ENCODE measurements at regions not wholly inside any gene's neighbourhood (a gene's known extent, or its start where the extent isn't known, plus 50 kb on each side); places are given as distances from the start of the nearest gene placed in this dataset.
"Not testable (repeated sequence)": the region's sequence is repeated elsewhere in the genome, so short reads cannot be mapped to it uniquely, and the experiment has no call there.

DNA sequence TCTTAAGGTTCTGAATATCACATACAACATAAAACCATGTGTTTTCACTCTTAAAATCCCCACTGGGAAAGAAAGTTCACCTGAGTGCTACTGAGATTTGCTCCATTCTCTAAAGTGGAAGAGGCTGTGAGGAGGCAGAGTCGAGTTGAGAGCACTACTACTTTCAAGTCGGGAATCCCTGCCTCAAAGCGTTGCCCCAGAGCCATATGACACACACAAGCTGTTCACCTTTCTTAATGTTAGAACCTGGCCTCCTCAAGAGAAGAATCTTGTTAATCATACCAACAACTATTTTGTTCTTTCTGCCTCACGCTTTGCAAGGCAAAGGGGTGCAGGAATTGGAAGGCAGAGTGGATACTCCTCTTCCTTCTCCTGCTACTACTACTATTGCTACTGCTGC lies 149.7 kb upstream of the DAAM1 start:
- no peak for DNase-seq (ENCODE audit: low read depth)
- no peak overlapping the region for H3K4me3 ChIP-seq (ENCODE audit: low read length)
- TF ChIP-seq, protein P1, sequence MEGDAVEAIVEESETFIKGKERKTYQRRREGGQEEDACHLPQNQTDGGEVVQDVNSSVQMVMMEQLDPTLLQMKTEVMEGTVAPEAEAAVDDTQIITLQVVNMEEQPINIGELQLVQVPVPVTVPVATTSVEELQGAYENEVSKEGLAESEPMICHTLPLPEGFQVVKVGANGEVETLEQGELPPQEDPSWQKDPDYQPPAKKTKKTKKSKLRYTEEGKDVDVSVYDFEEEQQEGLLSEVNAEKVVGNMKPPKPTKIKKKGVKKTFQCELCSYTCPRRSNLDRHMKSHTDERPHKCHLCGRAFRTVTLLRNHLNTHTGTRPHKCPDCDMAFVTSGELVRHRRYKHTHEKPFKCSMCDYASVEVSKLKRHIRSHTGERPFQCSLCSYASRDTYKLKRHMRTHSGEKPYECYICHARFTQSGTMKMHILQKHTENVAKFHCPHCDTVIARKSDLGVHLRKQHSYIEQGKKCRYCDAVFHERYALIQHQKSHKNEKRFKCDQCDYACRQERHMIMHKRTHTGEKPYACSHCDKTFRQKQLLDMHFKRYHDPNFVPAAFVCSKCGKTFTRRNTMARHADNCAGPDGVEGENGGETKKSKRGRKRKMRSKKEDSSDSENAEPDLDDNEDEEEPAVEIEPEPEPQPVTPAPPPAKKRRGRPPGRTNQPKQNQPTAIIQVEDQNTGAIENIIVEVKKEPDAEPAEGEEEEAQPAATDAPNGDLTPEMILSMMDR (conservative IDR thresholded peaks at IDR 0.05; ENCODE audit: low read depth, low read length) = no peak

DNA sequence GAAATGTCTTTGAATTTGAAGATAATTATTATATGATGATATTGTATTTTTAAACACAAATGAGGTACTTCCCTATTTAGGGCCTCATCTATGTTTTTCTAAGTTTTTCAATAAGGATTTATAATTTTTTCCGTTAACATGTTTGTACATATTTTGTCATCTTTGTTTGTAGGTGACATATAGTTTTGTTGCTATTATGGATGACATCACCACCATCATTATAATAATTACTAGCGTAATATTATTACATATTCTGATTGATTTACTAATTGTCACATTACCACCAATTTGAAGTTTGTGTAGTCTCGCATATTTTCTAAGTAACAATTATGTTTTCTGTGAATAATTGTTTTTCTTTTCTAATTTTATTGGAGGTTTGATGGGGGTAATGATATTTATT lies 147.2 kb upstream of the DAAM1 start:
- TF ChIP-seq, protein P1 (conservative IDR thresholded peaks at IDR 0.05; ENCODE audit: low read depth, low read length) = no peak
- no peak for DNase-seq (ENCODE audit: low read depth)
- no peak overlapping the region for H3K4me3 ChIP-seq (ENCODE audit: low read length)

DNA sequence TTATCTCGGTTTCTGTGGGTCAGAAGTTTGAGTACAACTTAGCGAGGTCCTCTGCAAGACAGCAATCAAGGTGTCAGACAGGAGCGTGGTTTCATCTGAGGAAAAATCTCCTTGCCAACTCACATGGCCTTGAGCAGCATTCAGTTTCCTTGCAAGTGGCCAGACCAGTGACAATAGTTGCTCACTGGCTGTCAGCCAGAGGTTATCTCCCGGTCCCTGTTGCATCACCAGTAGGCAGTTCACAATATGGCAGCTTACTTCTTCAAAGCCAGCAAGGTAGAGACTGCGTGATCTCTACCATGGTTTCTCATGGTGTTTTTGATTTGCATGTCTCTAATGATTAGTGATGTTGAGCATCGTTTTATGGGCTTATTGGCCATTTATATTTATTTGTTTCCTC lies 143.8 kb upstream of the DAAM1 start:
- DNase-seq (ENCODE audit: low read depth) = no peak
- TF ChIP-seq, protein P1 (conservative IDR thresholded peaks at IDR 0.05; ENCODE audit: low read depth, low read length) = no peak
- no peak overlapping the region for H3K4me3 ChIP-seq (ENCODE audit: low read length)

DNA sequence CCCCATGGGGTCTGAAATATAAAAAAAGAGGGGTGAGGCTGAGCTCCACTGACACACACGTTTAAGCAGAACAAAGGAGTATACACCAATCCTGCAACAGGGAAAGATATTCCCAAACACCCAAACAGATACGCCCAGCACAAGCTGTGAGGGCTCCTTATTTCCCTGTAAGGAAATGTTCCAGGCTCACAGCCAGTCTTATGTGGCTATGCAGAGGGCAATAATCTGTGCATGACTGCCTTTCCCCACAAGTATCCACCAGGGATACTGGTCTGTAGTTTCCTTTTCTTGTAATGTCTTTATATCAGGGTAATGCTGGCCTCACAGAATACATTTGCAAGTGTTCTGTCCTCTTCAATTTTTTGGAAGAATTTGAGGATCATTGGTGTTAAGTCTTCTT lies 141.7 kb upstream of the DAAM1 start:
- TF ChIP-seq, protein P1 (conservative IDR thresholded peaks at IDR 0.05; ENCODE audit: low read depth, low read length) = no peak
- DNase-seq (ENCODE audit: low read depth) = no peak
- H3K4me3 ChIP-seq (ENCODE audit: low read length) = no peak overlapping the region

DNA sequence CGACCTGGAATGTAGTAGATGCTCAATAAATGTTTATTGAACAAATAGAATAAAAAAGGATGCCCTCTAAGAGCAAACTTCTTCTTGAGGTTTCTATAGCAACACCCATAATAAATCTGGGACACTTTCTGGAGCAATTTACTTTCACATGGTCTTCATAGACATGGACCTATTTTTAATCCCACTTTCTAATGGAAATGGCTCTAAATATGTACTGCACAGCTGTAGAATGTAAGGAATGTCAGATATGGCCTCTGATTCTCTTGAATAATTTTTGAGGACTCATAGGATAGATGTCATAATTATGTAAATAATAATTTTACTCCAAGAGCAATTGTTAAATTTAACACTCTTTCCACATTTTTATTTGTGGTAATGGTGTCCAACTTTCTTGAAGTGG lies 133.5 kb upstream of the DAAM1 start:
- DNase-seq (ENCODE audit: low read depth) = no peak
- TF ChIP-seq, protein P1 (conservative IDR thresholded peaks at IDR 0.05; ENCODE audit: low read depth, low read length) = no peak
- H3K4me3 ChIP-seq (ENCODE audit: low read length) = no peak overlapping the region

DNA sequence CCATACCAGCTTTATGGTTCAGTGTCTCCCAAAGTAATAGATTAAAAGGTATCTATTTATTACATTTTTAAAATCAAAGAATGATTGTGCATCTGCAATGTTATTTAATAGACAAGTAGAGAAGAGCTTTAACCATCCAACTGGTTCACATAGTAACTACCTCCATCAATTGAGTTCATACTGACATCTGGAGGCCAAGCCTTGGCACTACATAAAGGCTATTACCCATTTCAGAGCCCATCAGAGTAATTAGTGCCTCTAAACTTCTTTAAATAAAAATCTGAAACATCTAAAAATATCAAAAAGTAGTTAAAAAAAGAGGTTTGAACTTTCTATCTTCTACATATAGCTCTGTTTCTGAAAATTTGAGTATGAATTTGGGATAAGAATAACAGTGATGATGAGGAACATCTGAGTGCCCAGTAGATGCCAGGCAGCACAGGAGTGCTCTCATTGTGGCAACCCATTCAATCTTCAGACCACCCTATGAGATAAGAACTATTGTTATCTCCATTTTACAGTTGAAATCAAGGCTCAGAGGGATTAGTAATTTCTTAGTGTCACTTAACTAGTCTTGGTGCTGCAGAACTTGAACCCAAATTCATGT lies 132.9 kb upstream of the DAAM1 start:
- peak; percentile 15 for DNase-seq (ENCODE audit: low read depth)
- no peak overlapping the region for H3K4me3 ChIP-seq (ENCODE audit: low read length)
- TF ChIP-seq, protein P1 (conservative IDR thresholded peaks at IDR 0.05; ENCODE audit: low read depth, low read length) = peak; percentile 85

DNA sequence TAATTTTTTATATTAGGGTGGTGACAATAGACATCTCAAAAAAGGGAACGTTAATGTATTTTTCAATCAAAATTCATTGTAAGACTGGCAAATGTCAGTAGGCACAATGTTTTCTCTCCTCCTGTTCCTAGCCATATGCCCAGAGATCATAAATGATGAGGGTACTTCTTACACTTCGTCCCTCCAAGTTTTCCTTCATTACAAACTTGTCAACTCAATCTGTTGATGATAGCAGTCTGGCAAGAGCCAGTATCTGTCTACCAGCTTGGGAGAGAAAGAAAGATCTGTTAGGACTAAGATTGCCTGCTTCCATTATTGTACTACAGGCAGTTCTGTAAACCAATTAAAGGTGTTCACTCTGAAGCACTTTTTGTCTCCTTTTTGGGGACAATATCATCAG lies 130.9 kb upstream of the DAAM1 start:
- DNase-seq (ENCODE audit: low read depth) = no peak
- no peak overlapping the region for H3K4me3 ChIP-seq (ENCODE audit: low read length)
- TF ChIP-seq, protein P1 (conservative IDR thresholded peaks at IDR 0.05; ENCODE audit: low read depth, low read length) = no peak

DNA sequence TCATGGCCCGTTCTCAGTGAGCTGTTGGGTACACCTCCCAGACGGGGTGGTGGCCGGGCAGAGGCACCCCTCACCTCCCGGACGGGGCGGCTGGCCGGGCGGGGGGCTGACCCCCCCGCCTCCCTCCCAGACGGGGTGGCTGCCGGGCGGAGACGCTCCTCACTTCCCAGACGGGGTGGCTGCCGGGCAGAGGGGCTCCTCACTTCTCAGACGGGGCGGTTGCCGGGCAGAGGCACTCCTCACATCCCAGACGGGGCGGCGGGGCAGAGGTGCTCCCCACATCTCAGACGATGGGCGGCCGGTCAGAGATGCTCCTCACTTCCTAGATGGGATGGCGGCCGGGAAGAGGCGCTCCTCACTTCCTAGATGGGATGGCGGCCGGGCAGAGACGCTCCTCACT lies 129.7 kb upstream of the DAAM1 start:
- DNase-seq (ENCODE audit: low read depth); H3K4me3 ChIP-seq (ENCODE audit: low read length): not testable (repeated sequence)

All from retinal pigment epithelial cell (primary cell).